ENCODE measurements at regions not wholly inside any gene's neighbourhood (a gene's known extent, or its start where the extent isn't known, plus 50 kb on each side); places are given as distances from the start of the nearest gene placed in this dataset.
"Not testable (repeated sequence)": the region's sequence is repeated elsewhere in the genome, so short reads cannot be mapped to it uniquely, and the experiment has no call there.

GRCh38 chr16:58842746-58843145, 108.6 kb upstream of the GOT2 start:
- DNase-seq (ENCODE audit: insufficient read length, low spot score) (no peak), FAIRE-seq (peak; percentile 11)

- no peak for DNase-seq (ENCODE audit: insufficient read length, low spot score)
- peak; percentile 51 for FAIRE-seq
These were observed 108.0 kb upstream of the GOT2 start for GRCh38 chr16:58842156-58842555.

- FAIRE-seq = no peak
- DNase-seq (ENCODE audit: insufficient read length, low spot score) = no peak
These were observed 103.8 kb upstream of the GOT2 start for GRCh38 chr16:58837950-58838349.

GRCh38 chr16:58836427-58836826, 102.3 kb upstream of the GOT2 start:
- no peak for DNase-seq (ENCODE audit: insufficient read length, low spot score)
- no peak for FAIRE-seq

GRCh38 chr16:58832386-58832895, 98.3 kb upstream of the GOT2 start:
- no peak for DNase-seq (ENCODE audit: insufficient read length, low spot score)
- no peak for FAIRE-seq

- no peak for FAIRE-seq
- no peak for DNase-seq (ENCODE audit: insufficient read length, low spot score)
These were observed 97.3 kb upstream of the GOT2 start for GRCh38 chr16:58831386-58831785.

- DNase-seq (ENCODE audit: insufficient read length, low spot score) (no peak), FAIRE-seq (no peak)
These were observed 94.9 kb upstream of the GOT2 start for GRCh38 chr16:58828901-58829545.

- DNase-seq (ENCODE audit: insufficient read length, low spot score) = no peak
- FAIRE-seq = no peak
These were observed 90.1 kb upstream of the GOT2 start for GRCh38 chr16:58824201-58824600.

GRCh38 chr16:58821886-58822285, 87.8 kb upstream of the GOT2 start:
- no peak for FAIRE-seq

GRCh38 chr16:58820411-58820810, 86.3 kb upstream of the GOT2 start:
- FAIRE-seq (no peak), DNase-seq (ENCODE audit: insufficient read length, low spot score) (no peak)

More at GRCh38 chr16:58821886-58822285, 87.8 kb upstream of the GOT2 start:
- DNase-seq (ENCODE audit: insufficient read length, low spot score) = no peak

GRCh38 chr16:58815181-58815888, 81.2 kb upstream of the GOT2 start:
- DNase-seq (ENCODE audit: insufficient read length, low spot score) = no peak
- no peak for FAIRE-seq

- peak; percentile 59 for FAIRE-seq
- DNase-seq (ENCODE audit: insufficient read length, low spot score) = peak; percentile 24
These were observed 80.3 kb upstream of the GOT2 start for GRCh38 chr16:58814348-58814801.

GRCh38 chr16:58809213-58809612, 75.1 kb upstream of the GOT2 start:
- no peak for FAIRE-seq
- no peak for DNase-seq (ENCODE audit: insufficient read length, low spot score)

- DNase-seq (ENCODE audit: insufficient read length, low spot score) (no peak), FAIRE-seq (no peak)
These were observed 73.2 kb upstream of the GOT2 start for GRCh38 chr16:58807276-58807675.

GRCh38 chr16:58801838-58802237, 67.7 kb upstream of the GOT2 start:
- DNase-seq (ENCODE audit: insufficient read length, low spot score) = no peak
- no peak for FAIRE-seq

- FAIRE-seq (no peak), DNase-seq (ENCODE audit: insufficient read length, low spot score) (no peak)
These were observed 63.2 kb upstream of the GOT2 start for GRCh38 chr16:58797137-58797801.

GRCh38 chr16:58793366-58793765, 59.2 kb upstream of the GOT2 start:
- DNase-seq (ENCODE audit: insufficient read length, low spot score) = no peak

GRCh38 chr16:58792188-58792587, 58.1 kb upstream of the GOT2 start:
- no peak for DNase-seq (ENCODE audit: insufficient read length, low spot score)
- FAIRE-seq = no peak

More at GRCh38 chr16:58793366-58793765, 59.2 kb upstream of the GOT2 start:
- FAIRE-seq = no peak

- FAIRE-seq; DNase-seq (ENCODE audit: insufficient read length, low spot score): not testable (repeated sequence)
These were observed 56.9 kb upstream of the GOT2 start for GRCh38 chr16:58790816-58791557.

GRCh38 chr16:58789351-58789750, 55.2 kb upstream of the GOT2 start:
- FAIRE-seq (no peak), DNase-seq (ENCODE audit: insufficient read length, low spot score) (no peak)
